22Rv1 (cell line): ENCODE measurements at regions not wholly inside any gene's neighbourhood (a gene's known extent, or its start where the extent isn't known, plus 50 kb on each side); places are given as distances from the start of the nearest gene placed in this dataset.

Experiments used
- ZFX ChIP-seq: fragments of 450-650 bp; IDR thresholded peaks from 2 replicates; pipeline ENCODE4 v1.6.1; 2017; ENCODE audit warnings: antibody characterized with exemption, borderline replicate concordance
- TF ChIP-seq, protein P1 (sequence below): fragments of 450-650 bp; IDR thresholded peaks from 2 replicates; pipeline ENCODE4 v1.5.1; 2017; ENCODE audit warnings: mild to moderate bottlenecking

DNA sequence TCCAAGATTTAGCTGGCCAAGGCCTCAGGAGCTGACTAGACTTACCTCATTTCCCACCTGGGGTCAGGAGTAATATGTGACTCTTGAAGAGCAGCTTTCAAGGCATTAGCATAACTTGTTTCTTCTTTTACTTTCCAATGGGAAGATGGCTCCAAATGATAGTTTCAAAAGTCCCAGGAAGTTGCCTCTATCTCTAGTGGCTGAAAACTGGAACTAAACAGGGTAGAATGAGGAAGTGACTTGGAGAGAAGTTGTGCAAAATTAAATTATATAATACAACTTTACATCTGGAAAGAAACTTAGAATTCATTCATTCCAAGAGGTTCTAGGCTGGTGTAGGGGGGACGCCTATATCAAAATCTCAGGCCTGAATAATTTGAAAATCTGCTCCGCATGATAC is 250.1 kb upstream of the FMN2 start:
- TF ChIP-seq, protein P1, sequence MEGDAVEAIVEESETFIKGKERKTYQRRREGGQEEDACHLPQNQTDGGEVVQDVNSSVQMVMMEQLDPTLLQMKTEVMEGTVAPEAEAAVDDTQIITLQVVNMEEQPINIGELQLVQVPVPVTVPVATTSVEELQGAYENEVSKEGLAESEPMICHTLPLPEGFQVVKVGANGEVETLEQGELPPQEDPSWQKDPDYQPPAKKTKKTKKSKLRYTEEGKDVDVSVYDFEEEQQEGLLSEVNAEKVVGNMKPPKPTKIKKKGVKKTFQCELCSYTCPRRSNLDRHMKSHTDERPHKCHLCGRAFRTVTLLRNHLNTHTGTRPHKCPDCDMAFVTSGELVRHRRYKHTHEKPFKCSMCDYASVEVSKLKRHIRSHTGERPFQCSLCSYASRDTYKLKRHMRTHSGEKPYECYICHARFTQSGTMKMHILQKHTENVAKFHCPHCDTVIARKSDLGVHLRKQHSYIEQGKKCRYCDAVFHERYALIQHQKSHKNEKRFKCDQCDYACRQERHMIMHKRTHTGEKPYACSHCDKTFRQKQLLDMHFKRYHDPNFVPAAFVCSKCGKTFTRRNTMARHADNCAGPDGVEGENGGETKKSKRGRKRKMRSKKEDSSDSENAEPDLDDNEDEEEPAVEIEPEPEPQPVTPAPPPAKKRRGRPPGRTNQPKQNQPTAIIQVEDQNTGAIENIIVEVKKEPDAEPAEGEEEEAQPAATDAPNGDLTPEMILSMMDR = no peak
- no peak for TF ChIP-seq ZFX
